HG03064 (cell line): ENCODE measurements at regions not wholly inside any gene's neighbourhood (a gene's known extent, or its start where the extent isn't known, plus 50 kb on each side); places are given as distances from the start of the nearest gene placed in this dataset.
"Not testable (repeated sequence)": the region's sequence is repeated elsewhere in the genome, so short reads cannot be mapped to it uniquely, and the experiment has no call there.

Experiments used
- ATAC-seq: cut with Tn5 transposase; IDR thresholded peaks from one replicate; pipeline ENCODE4 v1.9.1; 2021; ENCODE audit warnings: low read depth; ENCODE audit not compliant: unreplicated experiment

GRCh38 chr1:95733031-95733430, 499.0 kb downstream of the RWDD3 start:
- no peak for ATAC-seq

DNA sequence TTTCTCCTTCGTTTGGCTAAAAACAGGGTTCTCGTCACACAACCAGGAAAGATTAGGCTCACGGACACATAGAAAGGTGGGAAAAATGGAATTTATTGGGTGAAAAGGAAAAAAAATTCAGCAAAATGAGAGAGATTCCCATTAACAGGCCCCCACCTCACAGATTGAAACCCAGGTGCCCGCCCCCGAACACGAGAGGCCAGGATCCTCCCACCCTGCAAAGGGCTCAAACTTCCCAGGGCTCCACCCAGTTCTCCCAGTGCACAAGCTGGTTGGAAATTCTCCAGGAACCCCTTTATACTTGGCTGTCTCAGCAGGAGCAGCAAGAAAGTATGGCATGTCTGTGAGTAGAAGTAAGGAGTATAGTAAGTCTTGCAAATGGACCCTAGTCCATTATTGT, 499.7 kb downstream of the RWDD3 start:
- ATAC-seq, result no peak

- no peak for ATAC-seq
These were observed 500.6 kb downstream of the RWDD3 start for GRCh38 chr1:95734560-95734959.

DNA sequence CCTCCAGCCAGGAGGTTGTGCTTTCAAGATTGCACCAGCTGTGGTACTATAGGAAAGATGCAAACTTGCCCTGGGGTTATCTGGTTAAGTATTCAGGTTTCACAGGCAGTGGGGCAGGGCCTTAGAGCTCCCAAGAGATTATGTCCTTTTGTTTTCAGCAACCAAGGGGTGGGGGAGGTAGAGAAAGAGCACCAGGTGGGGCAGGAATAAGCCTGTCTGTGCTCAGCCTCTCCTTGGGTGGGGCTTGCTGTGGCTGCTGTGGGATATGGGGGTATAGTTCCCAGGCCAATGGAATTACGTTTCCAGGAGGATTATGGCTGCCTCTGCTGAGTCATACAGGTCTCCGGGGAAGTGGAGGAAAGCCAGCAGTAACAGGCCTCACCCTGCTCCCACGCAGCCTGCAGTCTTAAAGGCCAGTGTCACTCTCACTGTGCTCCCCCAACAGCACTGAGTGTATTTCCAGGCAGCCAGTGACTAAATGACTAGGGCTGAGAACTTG, 508.6 kb downstream of the RWDD3 start:
- ATAC-seq, result no peak

DNA sequence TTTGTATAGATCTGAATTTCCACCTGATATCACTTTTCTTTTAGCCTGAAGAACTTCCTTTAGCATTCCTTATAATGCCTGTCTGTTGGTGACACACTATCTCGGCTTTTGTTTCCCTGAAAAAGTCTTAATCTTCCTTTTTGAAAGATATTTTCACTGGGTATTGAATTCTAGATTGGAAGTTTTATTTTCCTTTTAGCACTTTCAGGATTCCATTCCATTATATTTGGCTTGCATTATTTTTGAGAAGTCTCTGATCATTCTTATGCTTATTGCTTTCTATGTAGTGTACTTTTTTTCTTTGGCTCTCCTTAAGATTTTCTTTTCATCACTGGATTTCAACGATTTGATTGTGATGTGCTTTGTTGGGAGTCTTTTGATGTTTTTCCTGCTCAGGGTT, 510.7 kb downstream of the RWDD3 start:
- ATAC-seq, result no peak

GRCh38 chr1:95752515-95753381, 518.7 kb downstream of the RWDD3 start:
- ATAC-seq, result no peak

- no peak for ATAC-seq
These were observed 519.5 kb downstream of the RWDD3 start for GRCh38 chr1:95753382-95754016.

- ATAC-seq, result no peak
These were observed 520.4 kb downstream of the RWDD3 start for GRCh38 chr1:95754412-95754811.

DNA sequence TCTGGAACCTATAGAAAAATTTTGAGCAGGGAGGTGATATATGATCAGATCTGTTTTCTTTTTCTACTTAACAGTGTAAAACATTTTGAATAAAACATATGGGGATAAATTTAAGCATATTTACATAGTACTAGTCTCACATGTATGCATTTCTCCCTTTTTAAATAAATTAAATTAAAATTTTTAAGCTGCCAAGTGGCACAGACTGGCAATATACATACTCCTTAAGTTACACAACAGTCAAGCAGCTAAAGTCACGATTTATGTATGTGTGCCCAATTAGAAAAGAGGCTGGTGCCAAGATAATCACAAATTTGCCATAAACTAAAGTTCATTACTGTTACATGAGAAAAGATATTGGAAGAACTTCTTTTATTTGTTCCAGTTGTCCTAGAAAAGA, 532.0 kb downstream of the RWDD3 start:
- no peak for ATAC-seq

DNA sequence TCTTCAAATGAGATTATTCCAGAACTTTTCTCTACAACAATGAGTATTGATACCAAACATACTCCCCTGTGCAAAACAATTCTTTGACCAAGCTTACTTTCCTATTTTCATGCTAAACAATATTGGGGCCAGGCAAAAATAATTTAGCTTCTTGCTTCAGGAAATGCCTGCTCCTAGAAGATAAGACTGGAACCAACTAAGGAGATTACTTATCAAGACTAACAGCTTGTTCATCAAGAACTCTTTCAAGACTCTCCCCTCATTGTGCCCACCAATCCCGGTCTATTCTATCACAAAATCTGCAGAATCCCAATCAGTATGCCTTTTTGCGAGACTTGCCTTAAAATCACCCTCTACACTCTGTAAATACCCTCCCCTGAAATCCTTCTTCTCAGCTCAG, 536.6 kb downstream of the RWDD3 start:
- no peak for ATAC-seq

- ATAC-seq, result no peak
These were observed 544.2 kb downstream of the RWDD3 start for GRCh38 chr1:95778217-95778616.

- ATAC-seq, result no peak
These were observed 546.8 kb downstream of the RWDD3 start for GRCh38 chr1:95780836-95781235.

DNA sequence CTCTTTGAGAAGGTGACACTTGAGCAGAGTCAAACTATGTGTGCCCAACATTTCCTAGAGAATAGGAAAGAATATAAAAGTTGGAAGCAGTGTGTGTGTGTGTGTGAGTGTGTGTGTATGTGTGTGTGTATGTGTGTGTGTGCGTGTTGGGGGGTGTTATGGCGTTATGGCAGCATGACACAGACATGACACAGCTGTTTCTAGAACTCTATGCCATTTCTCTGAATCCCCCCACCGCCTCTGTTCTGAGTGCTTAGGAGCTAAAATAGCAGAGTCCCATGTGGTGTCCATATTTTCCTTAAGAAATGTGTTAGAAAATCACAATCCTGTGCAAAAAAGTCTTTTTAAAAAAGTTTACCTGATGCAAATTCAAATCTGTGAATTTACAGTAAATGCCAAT, 556.1 kb downstream of the RWDD3 start:
- ATAC-seq, result no peak

DNA sequence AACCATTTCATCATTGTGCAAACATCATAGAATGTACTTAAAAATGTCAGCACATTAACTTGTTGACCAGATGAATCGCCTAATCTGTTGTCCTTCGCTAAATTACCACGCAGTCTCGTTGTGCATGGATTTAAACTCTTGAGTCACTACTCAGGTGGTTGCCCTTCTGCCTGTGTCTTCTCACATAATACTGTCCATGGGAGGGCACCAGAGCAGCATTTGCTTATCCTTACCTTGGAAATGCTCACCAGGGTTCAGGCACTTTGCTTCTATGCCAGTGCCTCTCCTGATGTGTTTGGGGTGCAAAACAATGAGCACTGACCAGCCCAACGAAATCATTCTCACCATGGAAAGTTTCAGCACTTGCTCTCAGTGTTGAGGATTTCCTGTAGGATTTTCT, 559.9 kb downstream of the RWDD3 start:
- no peak for ATAC-seq

GRCh38 chr1:95797761-95798160, 563.8 kb downstream of the RWDD3 start:
- not testable (repeated sequence) for ATAC-seq

DNA sequence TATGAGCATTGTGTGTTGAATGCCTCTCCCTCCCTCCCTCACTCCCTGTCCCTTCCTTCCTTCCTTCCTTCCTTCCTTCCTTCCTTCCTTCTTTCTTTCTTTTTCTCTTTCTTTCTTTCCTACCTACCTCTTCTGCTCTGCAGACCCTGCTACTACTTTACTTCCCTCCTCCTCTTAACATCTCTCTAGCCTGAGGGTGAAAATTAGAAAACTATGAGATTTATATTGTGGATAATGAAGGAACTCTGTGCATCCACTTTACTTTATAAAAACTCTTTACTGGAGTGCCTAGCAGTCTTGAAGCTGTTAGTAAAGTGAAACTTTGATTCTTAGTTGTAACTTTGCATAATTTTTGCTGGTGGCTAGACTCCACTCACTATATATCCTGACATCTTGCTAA, 572.2 kb downstream of the RWDD3 start:
- no peak for ATAC-seq

DNA sequence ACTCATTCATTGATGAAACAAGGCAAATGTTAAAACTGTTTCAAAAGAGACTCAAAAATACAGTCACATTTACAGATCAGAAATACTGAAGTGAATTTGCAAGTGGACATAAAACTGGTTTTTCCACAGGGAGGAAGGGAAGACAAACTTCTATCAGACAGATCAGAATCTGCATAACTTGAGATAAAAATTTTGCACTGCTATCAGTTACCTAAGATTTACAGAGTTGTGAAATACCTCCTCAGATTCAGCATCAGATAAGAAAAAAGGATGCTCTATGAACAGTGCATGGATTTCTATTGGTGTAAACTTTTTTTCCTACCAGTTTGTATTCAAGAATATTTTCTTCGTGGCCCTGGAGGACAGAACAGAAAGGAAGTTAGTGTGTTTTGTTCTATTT, 575.4 kb downstream of the RWDD3 start:
- ATAC-seq, result no peak

GRCh38 chr1:95815511-95815910, 581.5 kb downstream of the RWDD3 start:
- no peak for ATAC-seq

DNA sequence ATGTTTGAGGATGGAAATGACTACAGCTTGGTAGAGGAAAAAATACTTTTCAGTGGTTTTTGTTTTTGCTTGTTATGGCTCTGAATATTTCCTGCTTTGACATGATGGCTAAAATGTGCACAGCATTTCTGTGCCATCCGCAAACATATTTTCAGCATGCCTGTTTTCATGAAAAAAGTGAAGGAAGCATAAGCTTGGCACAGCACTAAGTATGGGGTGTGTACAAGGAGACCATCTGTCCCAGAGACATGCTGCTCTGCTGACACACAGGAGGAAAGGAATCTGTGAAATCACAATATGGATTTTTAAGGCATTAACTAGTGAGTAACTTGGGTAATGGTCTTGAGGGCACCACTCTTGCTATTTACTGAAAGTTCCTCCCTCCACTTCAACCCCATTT, 595.5 kb downstream of the RWDD3 start:
- ATAC-seq, result no peak

DNA sequence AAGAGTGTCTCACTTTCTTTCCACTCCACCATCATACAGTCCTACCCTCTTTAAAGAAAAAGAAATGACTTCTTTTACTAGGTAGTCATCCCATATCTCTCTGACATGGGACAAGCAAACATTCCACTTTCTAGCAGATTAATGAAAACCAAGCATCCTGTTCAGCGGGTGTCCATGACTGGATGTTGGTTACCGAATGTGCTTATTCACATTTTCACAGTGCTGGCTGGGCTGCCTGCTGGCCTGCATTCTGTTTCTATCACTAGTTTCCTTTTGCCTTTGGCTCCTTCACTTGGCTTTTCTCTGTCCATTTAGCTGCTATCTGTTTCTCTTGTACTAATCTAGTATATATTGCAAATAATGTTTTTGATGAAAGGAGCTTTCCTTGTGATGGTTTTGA, 598.4 kb downstream of the RWDD3 start:
- ATAC-seq, result no peak

GRCh38 chr1:95849439-95849838, 615.4 kb downstream of the RWDD3 start:
- no peak for ATAC-seq

DNA sequence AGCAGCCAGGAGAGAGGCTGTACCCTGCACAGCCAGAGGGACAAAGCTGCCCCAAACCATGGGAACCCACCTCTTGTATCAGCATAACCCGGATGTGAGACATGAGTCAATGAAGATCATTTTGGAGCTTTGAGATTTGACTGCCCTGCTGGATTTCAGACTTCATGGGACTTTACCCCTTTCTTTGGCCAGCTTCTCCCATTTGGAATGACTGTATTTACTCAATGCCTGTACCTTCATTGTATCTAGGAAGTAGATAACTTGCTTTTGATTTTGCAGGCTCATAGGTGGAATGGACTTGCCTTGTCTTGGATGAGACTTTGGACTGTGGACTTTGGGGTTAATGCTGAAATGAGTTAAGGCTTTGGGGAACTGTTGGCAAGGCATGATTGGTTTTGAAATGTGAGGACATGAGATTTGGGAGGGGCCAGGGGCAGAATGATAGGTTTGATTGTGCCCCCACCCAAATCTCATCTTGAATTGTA, 616.2 kb downstream of the RWDD3 start:
- ATAC-seq, result no peak
